GM23338 (cell line): ENCODE measurements at regions not wholly inside any gene's neighbourhood (a gene's known extent, or its start where the extent isn't known, plus 50 kb on each side); places are given as distances from the start of the nearest gene placed in this dataset.

Source experiments
- ATAC-seq: fragments of 200-7000 bp; cut with Tn5 transposase; 3 replicates; pipeline ENCODE4 v1.9.1; 2020
- DNase-seq: peaks from one replicate; pipeline ENCODE4 v3.0.0-alpha.2; 2015; ENCODE audit warnings: low spot score
- H2AFZ ChIP-seq: fragments of 200-600 bp; sonication (generic); 2 replicates; pipeline ENCODE4 v1.8.0; 2016; ENCODE audit warnings: antibody characterized with exemption, mild to moderate bottlenecking, moderate library complexity
- H3F3A ChIP-seq: fragments of 200-600 bp; sonication (generic); replicated peaks from 2 replicates; pipeline ENCODE4 v1.8.0; 2017; ENCODE audit warnings: antibody characterized with exemption, mixed run types, low read depth
- H3K27ac ChIP-seq: fragments of 200-600 bp; sonication (generic); 2 replicates; pipeline ENCODE4 v1.6.1; 2016; ENCODE audit warnings: low read depth
- H3K27me3 ChIP-seq: fragments of 200-600 bp; sonication (generic); 2 replicates; pipeline ENCODE4 v1.8.0; 2016; ENCODE audit warnings: mild to moderate bottlenecking, mixed run types, moderate library complexity; ENCODE audit not compliant: insufficient read depth
- H3K36me3 ChIP-seq: fragments of 200-600 bp; sonication (generic); 2 replicates; pipeline ENCODE4 v1.8.0; 2016; ENCODE audit warnings: mild to moderate bottlenecking; ENCODE audit not compliant: insufficient read depth
- H3K4me1 ChIP-seq: fragments of 200-600 bp; sonication (generic); 2 replicates; pipeline ENCODE4 v1.8.0; 2016; ENCODE audit warnings: mild to moderate bottlenecking, moderate library complexity; ENCODE audit not compliant: insufficient read depth
- H3K4me2 ChIP-seq: fragments of 200-600 bp; sonication (generic); 2 replicates; pipeline ENCODE4 v1.7.1; 2017; ENCODE audit warnings: mixed run types
- H3K4me3 ChIP-seq: fragments of 200-600 bp; sonication (generic); 2 replicates; pipeline ENCODE4 v1.6.1; 2016; ENCODE audit warnings: mixed run types
- H3K79me2 ChIP-seq: fragments of 200-600 bp; sonication (generic); replicated peaks from 2 replicates; pipeline ENCODE4 v1.8.0; 2017; ENCODE audit warnings: mild to moderate bottlenecking; ENCODE audit not compliant: insufficient read depth
- H3K9me2 ChIP-seq: fragments of 200-600 bp; sonication (generic); 2 replicates; pipeline ENCODE4 v1.8.0; 2017; ENCODE audit not compliant: insufficient read depth
- H4K20me1 ChIP-seq: fragments of 200-600 bp; sonication (generic); replicated peaks from 2 replicates; pipeline ENCODE4 v1.8.0; 2017; ENCODE audit warnings: mild to moderate bottlenecking; ENCODE audit not compliant: insufficient read depth
- H3K27ac Mint-ChIP-seq: 2 replicates; pipeline ENCODE4 v1.8.0; 2020; ENCODE audit warnings: inconsistent platforms, mild to moderate bottlenecking, moderate library complexity, mixed read lengths
- H3K27me3 Mint-ChIP-seq: 3 replicates; pipeline ENCODE4 v1.8.0; 2022; ENCODE audit warnings: low read depth, mild to moderate bottlenecking, moderate library complexity, mixed read lengths, inconsistent platforms; ENCODE audit not compliant: insufficient read depth, poor library complexity
- H3K36me3 Mint-ChIP-seq: 3 replicates; pipeline ENCODE4 v1.8.0; 2021; ENCODE audit warnings: low read depth, mild to moderate bottlenecking, inconsistent platforms, moderate library complexity, mixed read lengths
- H3K4me1 Mint-ChIP-seq: 3 replicates; pipeline ENCODE4 v1.8.0; 2020; ENCODE audit warnings: mild to moderate bottlenecking, inconsistent platforms, mixed read lengths
- H3K4me3 Mint-ChIP-seq: 3 replicates; pipeline ENCODE4 v1.8.0; 2021; ENCODE audit warnings: moderate library complexity, mild to moderate bottlenecking, inconsistent platforms, mixed read lengths
- H3K9me3 Mint-ChIP-seq: 3 replicates; pipeline ENCODE4 v1.8.0; 2020; ENCODE audit warnings: moderate library complexity, mild to moderate bottlenecking, inconsistent platforms, mixed read lengths
- CREB1 ChIP-seq: fragments of 250-450 bp; sonication (Bioruptor Pico); IDR thresholded peaks from 2 replicates; pipeline ENCODE4 v1.5.0; 2020; ENCODE audit warnings: low read depth, mild to moderate bottlenecking, moderate library complexity
- CTCF ChIP-seq, 2 experiments: fragments of 200-600 bp in 1 of 2; sonication (generic) in 1 of 2; conservative IDR thresholded peaks; 2 replicates each; pipeline versions ENCODE4 v1.5.1 to v1.6.1; 2016 to 2017; ENCODE audit warnings: antibody characterized with exemption in 2 of 2, low read depth in 2 of 2, mild to moderate bottlenecking in 2 of 2, moderate library complexity in 1 of 2
- ETS1 ChIP-seq: IDR thresholded peaks from 2 replicates; pipeline ENCODE4 v1.6.1; 2016; ENCODE audit warnings: antibody characterized with exemption
- EZH2 ChIP-seq: fragments of 200-600 bp; sonication (generic); IDR thresholded peaks from one replicate; pipeline ENCODE4 v1.8.0; 2017; ENCODE audit warnings: antibody characterized with exemption, mild to moderate bottlenecking, low read depth; ENCODE audit not compliant: unreplicated experiment
- EZH2phosphoT487 ChIP-seq: fragments of 200-600 bp; sonication (generic); IDR thresholded peaks from one replicate; pipeline ENCODE4 v1.8.1; 2018; ENCODE audit warnings: antibody characterized with exemption; ENCODE audit not compliant: unreplicated experiment
- JUNB ChIP-seq: IDR thresholded peaks from one replicate; pipeline ENCODE4 v1.6.1; 2016; ENCODE audit warnings: antibody characterized with exemption; ENCODE audit not compliant: unreplicated experiment
- NANOG ChIP-seq: IDR thresholded peaks from 2 replicates; pipeline ENCODE4 v1.6.1; 2016; ENCODE audit warnings: antibody characterized with exemption, borderline replicate concordance
- POLR2AphosphoS5 ChIP-seq: IDR thresholded peaks from 2 replicates; pipeline ENCODE4 v1.6.1; 2016; ENCODE audit warnings: antibody characterized with exemption, low read depth
- STAT1 ChIP-seq: IDR thresholded peaks from one replicate; pipeline ENCODE4 v1.6.1; 2016; ENCODE audit warnings: antibody characterized with exemption; ENCODE audit not compliant: unreplicated experiment
- ZNF114 ChIP-seq: fragments of 250-450 bp; sonication (Bioruptor Pico); IDR thresholded peaks from 2 replicates; pipeline ENCODE4 v1.5.0; 2020; ENCODE audit warnings: mild to moderate bottlenecking, moderate library complexity
- ZNF331 ChIP-seq: fragments of 250-450 bp; sonication (Bioruptor Pico); IDR thresholded peaks from 2 replicates; pipeline ENCODE4 v1.5.0; 2020; ENCODE audit warnings: low read depth, mild to moderate bottlenecking, moderate library complexity
- TF ChIP-seq, protein P1 (sequence below): fragments of 250-450 bp; sonication (Bioruptor Pico); IDR thresholded peaks from 2 replicates; pipeline ENCODE4 v1.5.0; 2020; ENCODE audit warnings: mild to moderate bottlenecking, moderate library complexity

DNA sequence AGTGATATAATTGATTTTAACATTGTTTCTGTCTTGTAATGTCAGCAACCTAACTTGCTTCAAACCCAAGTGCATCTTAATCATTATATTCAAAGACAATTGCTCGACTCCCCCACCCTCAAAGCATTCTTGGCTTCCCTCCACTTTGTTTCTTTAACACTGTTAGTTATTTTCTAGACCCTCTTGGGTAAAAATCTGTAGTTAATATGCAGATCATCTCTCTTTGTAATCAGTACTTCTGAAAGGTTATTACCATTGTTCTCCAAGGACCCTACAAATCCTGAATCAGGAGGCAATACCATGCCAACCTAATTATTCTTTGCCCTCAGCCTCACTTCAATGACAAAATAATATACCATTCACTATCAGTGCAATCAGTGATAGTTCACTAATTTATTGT lies 1075.7 kb downstream of the AMY1C start:
- no peaks in the 10 kb centered on the region for H3K27me3 Mint-ChIP-seq
- Histone ChIP-seq H2AFZ (no peak overlapping the region), H3K4me1 (no peaks in the 10 kb centered on the region), H3K79me2 (no peaks in the 10 kb centered on the region), H3K36me3 (no peaks in the 10 kb centered on the region), H4K20me1 (no peaks in the 10 kb centered on the region), H3K4me2 (no peak overlapping the region), H3K27ac (no peak overlapping the region), H3K4me3 (no peak overlapping the region), H3F3A (no peaks in the 10 kb centered on the region), H3K9me2 (no peaks in the 10 kb centered on the region), H3K27me3 (no peaks in the 10 kb centered on the region)
- no peaks in the 10 kb centered on the region for H3K36me3 Mint-ChIP-seq
- H3K27ac Mint-ChIP-seq = no peak overlapping the region
- H3K9me3 Mint-ChIP-seq = no peaks in the 10 kb centered on the region; the same call in 2 of the 3 replicates
- ATAC-seq (no peak), DNase-seq (no peak)
- no peaks in the 10 kb centered on the region for H3K4me1 Mint-ChIP-seq
- H3K4me3 Mint-ChIP-seq = no peak overlapping the region
- TF ChIP-seq CTCF (conservative IDR thresholded peaks at IDR 0.05; ENCODE audit: low read depth in 2 of 2) (no peak), JUNB (no peak), CREB1 (CRISPR knock-in tag) (no peak), POLR2AphosphoS5 (no peak), STAT1 (no peak), EZH2phosphoT487 (no peak), NANOG (no peak), ZNF331 (CRISPR knock-in tag) (no peak), ETS1 (no peak), ZNF114 (CRISPR knock-in tag) (no peak), EZH2 (no peak)
- TF ChIP-seq, protein P1, sequence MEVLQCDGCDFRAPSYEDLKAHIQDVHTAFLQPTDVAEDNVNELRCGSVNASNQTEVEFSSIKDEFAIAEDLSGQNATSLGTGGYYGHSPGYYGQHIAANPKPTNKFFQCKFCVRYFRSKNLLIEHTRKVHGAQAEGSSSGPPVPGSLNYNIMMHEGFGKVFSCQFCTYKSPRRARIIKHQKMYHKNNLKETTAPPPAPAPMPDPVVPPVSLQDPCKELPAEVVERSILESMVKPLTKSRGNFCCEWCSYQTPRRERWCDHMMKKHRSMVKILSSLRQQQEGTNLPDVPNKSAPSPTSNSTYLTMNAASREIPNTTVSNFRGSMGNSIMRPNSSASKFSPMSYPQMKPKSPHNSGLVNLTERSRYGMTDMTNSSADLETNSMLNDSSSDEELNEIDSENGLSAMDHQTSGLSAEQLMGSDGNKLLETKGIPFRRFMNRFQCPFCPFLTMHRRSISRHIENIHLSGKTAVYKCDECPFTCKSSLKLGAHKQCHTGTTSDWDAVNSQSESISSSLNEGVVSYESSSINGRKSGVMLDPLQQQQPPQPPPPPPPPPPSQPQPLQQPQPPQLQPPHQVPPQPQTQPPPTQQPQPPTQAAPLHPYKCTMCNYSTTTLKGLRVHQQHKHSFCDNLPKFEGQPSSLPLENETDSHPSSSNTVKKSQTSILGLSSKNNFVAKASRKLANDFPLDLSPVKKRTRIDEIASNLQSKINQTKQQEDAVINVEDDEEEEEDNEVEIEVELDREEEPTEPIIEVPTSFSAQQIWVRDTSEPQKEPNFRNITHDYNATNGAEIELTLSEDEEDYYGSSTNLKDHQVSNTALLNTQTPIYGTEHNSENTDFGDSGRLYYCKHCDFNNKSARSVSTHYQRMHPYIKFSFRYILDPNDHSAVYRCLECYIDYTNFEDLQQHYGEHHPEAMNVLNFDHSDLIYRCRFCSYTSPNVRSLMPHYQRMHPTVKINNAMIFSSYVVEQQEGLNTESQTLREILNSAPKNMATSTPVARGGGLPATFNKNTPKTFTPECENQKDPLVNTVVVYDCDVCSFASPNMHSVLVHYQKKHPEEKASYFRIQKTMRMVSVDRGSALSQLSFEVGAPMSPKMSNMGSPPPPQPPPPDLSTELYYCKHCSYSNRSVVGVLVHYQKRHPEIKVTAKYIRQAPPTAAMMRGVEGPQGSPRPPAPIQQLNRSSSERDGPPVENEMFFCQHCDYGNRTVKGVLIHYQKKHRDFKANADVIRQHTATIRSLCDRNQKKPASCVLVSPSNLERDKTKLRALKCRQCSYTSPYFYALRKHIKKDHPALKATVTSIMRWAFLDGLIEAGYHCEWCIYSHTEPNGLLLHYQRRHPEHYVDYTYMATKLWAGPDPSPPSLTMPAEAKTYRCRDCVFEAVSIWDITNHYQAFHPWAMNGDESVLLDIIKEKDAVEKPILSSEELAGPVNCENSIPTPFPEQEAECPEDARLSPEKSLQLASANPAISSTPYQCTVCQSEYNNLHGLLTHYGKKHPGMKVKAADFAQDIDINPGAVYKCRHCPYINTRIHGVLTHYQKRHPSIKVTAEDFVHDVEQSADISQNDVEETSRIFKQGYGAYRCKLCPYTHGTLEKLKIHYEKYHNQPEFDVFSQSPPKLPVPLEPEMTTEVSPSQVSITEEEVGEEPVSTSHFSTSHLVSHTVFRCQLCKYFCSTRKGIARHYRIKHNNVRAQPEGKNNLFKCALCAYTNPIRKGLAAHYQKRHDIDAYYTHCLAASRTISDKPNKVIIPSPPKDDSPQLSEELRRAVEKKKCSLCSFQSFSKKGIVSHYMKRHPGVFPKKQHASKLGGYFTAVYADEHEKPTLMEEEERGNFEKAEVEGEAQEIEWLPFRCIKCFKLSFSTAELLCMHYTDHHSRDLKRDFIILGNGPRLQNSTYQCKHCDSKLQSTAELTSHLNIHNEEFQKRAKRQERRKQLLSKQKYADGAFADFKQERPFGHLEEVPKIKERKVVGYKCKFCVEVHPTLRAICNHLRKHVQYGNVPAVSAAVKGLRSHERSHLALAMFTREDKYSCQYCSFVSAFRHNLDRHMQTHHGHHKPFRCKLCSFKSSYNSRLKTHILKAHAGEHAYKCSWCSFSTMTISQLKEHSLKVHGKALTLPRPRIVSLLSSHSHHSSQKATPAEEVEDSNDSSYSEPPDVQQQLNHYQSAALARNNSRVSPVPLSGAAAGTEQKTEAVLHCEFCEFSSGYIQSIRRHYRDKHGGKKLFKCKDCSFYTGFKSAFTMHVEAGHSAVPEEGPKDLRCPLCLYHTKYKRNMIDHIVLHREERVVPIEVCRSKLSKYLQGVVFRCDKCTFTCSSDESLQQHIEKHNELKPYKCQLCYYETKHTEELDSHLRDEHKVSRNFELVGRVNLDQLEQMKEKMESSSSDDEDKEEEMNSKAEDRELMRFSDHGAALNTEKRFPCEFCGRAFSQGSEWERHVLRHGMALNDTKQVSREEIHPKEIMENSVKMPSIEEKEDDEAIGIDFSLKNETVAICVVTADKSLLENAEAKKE (CRISPR knock-in tag) = no peak
